ENCODE measurements at regions not wholly inside any gene's neighbourhood (a gene's known extent, or its start where the extent isn't known, plus 50 kb on each side); places are given as distances from the start of the nearest gene placed in this dataset.

- no peak for DNase-seq (ENCODE audit: insufficient read length)
- FAIRE-seq: no peak
- TF ChIP-seq TAF1 (IDR thresholded peaks at IDR 0.05; ENCODE audit: borderline replicate concordance, low read depth, low read length) (no peak), POLR2A (IDR thresholded peaks at IDR 0.05; ENCODE audit: low read depth, low read length) (no peak), POLR2AphosphoS5 (IDR thresholded peaks at IDR 0.05; ENCODE audit: low read depth, low read length) (no peak)
These were observed 526.3 kb downstream of the SPRY1 start for GRCh38 chr4:123922847-123923246.

- no peak for DNase-seq (ENCODE audit: insufficient read length)
- TF ChIP-seq POLR2A (IDR thresholded peaks at IDR 0.05; ENCODE audit: low read depth, low read length) (no peak), TAF1 (IDR thresholded peaks at IDR 0.05; ENCODE audit: borderline replicate concordance, low read depth, low read length) (no peak), POLR2AphosphoS5 (IDR thresholded peaks at IDR 0.05; ENCODE audit: low read depth, low read length) (no peak)
- no peak for FAIRE-seq
These were observed 527.9 kb downstream of the SPRY1 start for GRCh38 chr4:123924536-123924935.

- FAIRE-seq: no peak
- no peak for DNase-seq (ENCODE audit: insufficient read length)
- TF ChIP-seq POLR2A (IDR thresholded peaks at IDR 0.05; ENCODE audit: low read depth, low read length): no peak
- TF ChIP-seq POLR2AphosphoS5 (IDR thresholded peaks at IDR 0.05; ENCODE audit: low read depth, low read length): no peak
- no peak for TF ChIP-seq TAF1 (IDR thresholded peaks at IDR 0.05; ENCODE audit: borderline replicate concordance, low read depth, low read length)
These were observed 533.0 kb downstream of the SPRY1 start for GRCh38 chr4:123929565-123929964.

GRCh38 chr4:123930996-123931395, 534.4 kb downstream of the SPRY1 start:
- no peak for TF ChIP-seq POLR2AphosphoS5 (IDR thresholded peaks at IDR 0.05; ENCODE audit: low read depth, low read length)
- TF ChIP-seq POLR2A (IDR thresholded peaks at IDR 0.05; ENCODE audit: low read depth, low read length): no peak
- no peak for TF ChIP-seq TAF1 (IDR thresholded peaks at IDR 0.05; ENCODE audit: borderline replicate concordance, low read depth, low read length)

GRCh38 chr4:123934096-123934495, 537.5 kb downstream of the SPRY1 start:
- DNase-seq (ENCODE audit: insufficient read length): no peak

More at GRCh38 chr4:123930996-123931395, 534.4 kb downstream of the SPRY1 start:
- DNase-seq (ENCODE audit: insufficient read length) (no peak), FAIRE-seq (no peak)

GRCh38 chr4:123936621-123937043, 540.0 kb downstream of the SPRY1 start:
- DNase-seq (ENCODE audit: insufficient read length) (no peak), FAIRE-seq (no peak)
- TF ChIP-seq POLR2AphosphoS5 (IDR thresholded peaks at IDR 0.05; ENCODE audit: low read depth, low read length) (no peak), TAF1 (IDR thresholded peaks at IDR 0.05; ENCODE audit: borderline replicate concordance, low read depth, low read length) (no peak), POLR2A (IDR thresholded peaks at IDR 0.05; ENCODE audit: low read depth, low read length) (no peak)

More at GRCh38 chr4:123934096-123934495, 537.5 kb downstream of the SPRY1 start:
- FAIRE-seq: no peak
- TF ChIP-seq POLR2AphosphoS5 (IDR thresholded peaks at IDR 0.05; ENCODE audit: low read depth, low read length) (no peak), POLR2A (IDR thresholded peaks at IDR 0.05; ENCODE audit: low read depth, low read length) (no peak), TAF1 (IDR thresholded peaks at IDR 0.05; ENCODE audit: borderline replicate concordance, low read depth, low read length) (no peak)

GRCh38 chr4:123937581-123937980, 541.0 kb downstream of the SPRY1 start:
- TF ChIP-seq POLR2AphosphoS5 (IDR thresholded peaks at IDR 0.05; ENCODE audit: low read depth, low read length): no peak
- TF ChIP-seq POLR2A (IDR thresholded peaks at IDR 0.05; ENCODE audit: low read depth, low read length): no peak
- no peak for TF ChIP-seq TAF1 (IDR thresholded peaks at IDR 0.05; ENCODE audit: borderline replicate concordance, low read depth, low read length)
- FAIRE-seq: no peak

GRCh38 chr4:123939621-123940020, 543.0 kb downstream of the SPRY1 start:
- TF ChIP-seq TAF1 (IDR thresholded peaks at IDR 0.05; ENCODE audit: borderline replicate concordance, low read depth, low read length) (no peak), POLR2A (IDR thresholded peaks at IDR 0.05; ENCODE audit: low read depth, low read length) (no peak), POLR2AphosphoS5 (IDR thresholded peaks at IDR 0.05; ENCODE audit: low read depth, low read length) (no peak)
- DNase-seq (ENCODE audit: insufficient read length) (no peak), FAIRE-seq (no peak)

More at GRCh38 chr4:123937581-123937980, 541.0 kb downstream of the SPRY1 start:
- DNase-seq (ENCODE audit: insufficient read length): no peak

- FAIRE-seq (no peak), DNase-seq (ENCODE audit: insufficient read length) (no peak)
- no peak for TF ChIP-seq TAF1 (IDR thresholded peaks at IDR 0.05; ENCODE audit: borderline replicate concordance, low read depth, low read length)
- no peak for TF ChIP-seq POLR2AphosphoS5 (IDR thresholded peaks at IDR 0.05; ENCODE audit: low read depth, low read length)
- TF ChIP-seq POLR2A (IDR thresholded peaks at IDR 0.05; ENCODE audit: low read depth, low read length): no peak
These were observed 544.0 kb downstream of the SPRY1 start for GRCh38 chr4:123940604-123941003.

- TF ChIP-seq POLR2A (IDR thresholded peaks at IDR 0.05; ENCODE audit: low read depth, low read length): no peak
- no peak for TF ChIP-seq TAF1 (IDR thresholded peaks at IDR 0.05; ENCODE audit: borderline replicate concordance, low read depth, low read length)
- TF ChIP-seq POLR2AphosphoS5 (IDR thresholded peaks at IDR 0.05; ENCODE audit: low read depth, low read length): no peak
- DNase-seq (ENCODE audit: insufficient read length): no peak
- FAIRE-seq: no peak
These were observed 544.7 kb downstream of the SPRY1 start for GRCh38 chr4:123941306-123941705.

GRCh38 chr4:123943976-123944375, 547.4 kb downstream of the SPRY1 start:
- no peak for TF ChIP-seq POLR2AphosphoS5 (IDR thresholded peaks at IDR 0.05; ENCODE audit: low read depth, low read length)
- TF ChIP-seq TAF1 (IDR thresholded peaks at IDR 0.05; ENCODE audit: borderline replicate concordance, low read depth, low read length): no peak
- TF ChIP-seq POLR2A (IDR thresholded peaks at IDR 0.05; ENCODE audit: low read depth, low read length): no peak
- DNase-seq (ENCODE audit: insufficient read length) (no peak), FAIRE-seq (no peak)

GRCh38 chr4:123945301-123945700, 548.7 kb downstream of the SPRY1 start:
- no peak for FAIRE-seq
- TF ChIP-seq TAF1 (IDR thresholded peaks at IDR 0.05; ENCODE audit: borderline replicate concordance, low read depth, low read length) (no peak), POLR2A (IDR thresholded peaks at IDR 0.05; ENCODE audit: low read depth, low read length) (no peak), POLR2AphosphoS5 (IDR thresholded peaks at IDR 0.05; ENCODE audit: low read depth, low read length) (no peak)
- DNase-seq (ENCODE audit: insufficient read length): no peak

Data from GM12892 (cell line).